NOMO-1 treated with dmso at 0.1 percent for 144 hours (cell line): ENCODE measurements at regions not wholly inside any gene's neighbourhood (a gene's known extent, or its start where the extent isn't known, plus 50 kb on each side); places are given as distances from the start of the nearest gene placed in this dataset.

Experiments
- DNase-seq: peaks from one replicate; lab custom pipeline; 2025; ENCODE audit not compliant: unreplicated experiment; lab: John Stamatoyannopoulos, UW

GRCh38 chrX:97763981-97764380, 880.3 kb downstream of the RPA4 start:
- DNase-seq = no peak

GRCh38 chrX:97766501-97767095, 882.9 kb downstream of the RPA4 start:
- DNase-seq = no peak

- DNase-seq = no peak
These were observed 903.6 kb downstream of the RPA4 start for GRCh38 chrX:97787311-97787710.

- no peak for DNase-seq
These were observed 904.1 kb downstream of the RPA4 start for GRCh38 chrX:97787849-97788248.

- DNase-seq = peak; percentile 17
These were observed 907.1 kb downstream of the RPA4 start for GRCh38 chrX:97790850-97791249.

- no peak for DNase-seq
These were observed 913.4 kb downstream of the RPA4 start for GRCh38 chrX:97797076-97797475.

- DNase-seq = no peak
These were observed 922.5 kb downstream of the RPA4 start for GRCh38 chrX:97806238-97806637.

GRCh38 chrX:97806946-97807345, 923.2 kb downstream of the RPA4 start:
- DNase-seq = no peak

- DNase-seq = no peak
These were observed 936.5 kb downstream of the RPA4 start for GRCh38 chrX:97820170-97820569.

GRCh38 chrX:97828471-97828870, 944.8 kb downstream of the RPA4 start:
- DNase-seq = no peak

GRCh38 chrX:97835969-97836368, 952.3 kb downstream of the RPA4 start:
- no peak for DNase-seq

- no peak for DNase-seq
These were observed 958.0 kb downstream of the RPA4 start for GRCh38 chrX:97841544-97842179.

- no peak for DNase-seq
These were observed 958.9 kb downstream of the RPA4 start for GRCh38 chrX:97842468-97843199.

GRCh38 chrX:97843200-97843811, 959.6 kb downstream of the RPA4 start:
- no peak for DNase-seq

GRCh38 chrX:97844161-97844560, 960.5 kb downstream of the RPA4 start:
- no peak for DNase-seq

GRCh38 chrX:97844943-97845342, 961.2 kb downstream of the RPA4 start:
- DNase-seq = no peak

GRCh38 chrX:97845451-97845850, 961.7 kb downstream of the RPA4 start:
- DNase-seq = no peak

- DNase-seq = no peak
These were observed 962.5 kb downstream of the RPA4 start for GRCh38 chrX:97846228-97846627.

GRCh38 chrX:97846718-97847237, 963.1 kb downstream of the RPA4 start:
- no peak for DNase-seq

GRCh38 chrX:97847885-97848679, 964.4 kb downstream of the RPA4 start:
- no peak for DNase-seq

GRCh38 chrX:97849951-97850350, 966.2 kb downstream of the RPA4 start:
- DNase-seq = no peak
